22Rv1 (cell line): ENCODE measurements at regions not wholly inside any gene's neighbourhood (a gene's known extent, or its start where the extent isn't known, plus 50 kb on each side); places are given as distances from the start of the nearest gene placed in this dataset.

Experiments used
- H3K27ac ChIP-seq: fragments of 450-650 bp; 2 replicates; pipeline ENCODE4 v1.5.1; 2017
- CTCF ChIP-seq: fragments of 450-650 bp; IDR thresholded peaks from 2 replicates; pipeline ENCODE4 v1.5.1; 2017; ENCODE audit warnings: mild to moderate bottlenecking
- ZFX ChIP-seq: fragments of 450-650 bp; IDR thresholded peaks from 2 replicates; pipeline ENCODE4 v1.6.1; 2017; ENCODE audit warnings: antibody characterized with exemption, borderline replicate concordance

GRCh38 chr11:33615751-33616150 lies 84.9 kb downstream of the C11orf91 start:
- no peak overlapping the region for H3K27ac ChIP-seq
- TF ChIP-seq ZFX (no peak), CTCF (no peak)

GRCh38 chr11:33613404-33613803 lies 87.2 kb downstream of the C11orf91 start:
- TF ChIP-seq ZFX: no peak
- TF ChIP-seq CTCF: no peak
- H3K27ac ChIP-seq: no peak overlapping the region

GRCh38 chr11:33610903-33611302 lies 89.7 kb downstream of the C11orf91 start:
- no peak for TF ChIP-seq ZFX
- TF ChIP-seq CTCF: no peak
- no peak overlapping the region for H3K27ac ChIP-seq

GRCh38 chr11:33608386-33608785 lies 92.2 kb downstream of the C11orf91 start:
- TF ChIP-seq ZFX (no peak), CTCF (no peak)
- H3K27ac ChIP-seq: no peak overlapping the region

GRCh38 chr11:33606762-33607161 lies 93.9 kb downstream of the C11orf91 start:
- TF ChIP-seq ZFX (no peak), CTCF (no peak)
- no peak overlapping the region for H3K27ac ChIP-seq

- no peak for TF ChIP-seq ZFX
- TF ChIP-seq CTCF: no peak
- H3K27ac ChIP-seq: no peak overlapping the region
These were observed 94.9 kb downstream of the C11orf91 start for GRCh38 chr11:33605703-33606102.

- H3K27ac ChIP-seq: no peak overlapping the region
- TF ChIP-seq CTCF (no peak), ZFX (no peak)
These were observed 102.1 kb downstream of the C11orf91 start for GRCh38 chr11:33598426-33599069.
